GM23338 (cell line): ENCODE measurements at regions not wholly inside any gene's neighbourhood (a gene's known extent, or its start where the extent isn't known, plus 50 kb on each side); places are given as distances from the start of the nearest gene placed in this dataset.

Experiments used
- CREB1 ChIP-seq: fragments of 250-450 bp; sonication (Bioruptor Pico); IDR thresholded peaks from 2 replicates; pipeline ENCODE4 v1.5.0; 2020; ENCODE audit warnings: low read depth, mild to moderate bottlenecking, moderate library complexity
- EZH2 ChIP-seq: fragments of 200-600 bp; sonication (generic); IDR thresholded peaks from one replicate; pipeline ENCODE4 v1.8.0; 2017; ENCODE audit warnings: antibody characterized with exemption, mild to moderate bottlenecking, low read depth; ENCODE audit not compliant: unreplicated experiment
- JUNB ChIP-seq: IDR thresholded peaks from one replicate; pipeline ENCODE4 v1.6.1; 2016; ENCODE audit warnings: antibody characterized with exemption; ENCODE audit not compliant: unreplicated experiment
- POLR2AphosphoS5 ChIP-seq: IDR thresholded peaks from 2 replicates; pipeline ENCODE4 v1.6.1; 2016; ENCODE audit warnings: antibody characterized with exemption, low read depth
- STAT1 ChIP-seq: IDR thresholded peaks from one replicate; pipeline ENCODE4 v1.6.1; 2016; ENCODE audit warnings: antibody characterized with exemption; ENCODE audit not compliant: unreplicated experiment
- ZNF331 ChIP-seq: fragments of 250-450 bp; sonication (Bioruptor Pico); IDR thresholded peaks from 2 replicates; pipeline ENCODE4 v1.5.0; 2020; ENCODE audit warnings: low read depth, mild to moderate bottlenecking, moderate library complexity
- TF ChIP-seq, protein P1 (sequence below): IDR thresholded peaks from one replicate; pipeline ENCODE4 v1.6.1; 2018; ENCODE audit warnings: antibody characterized with exemption; ENCODE audit not compliant: unreplicated experiment
- TF ChIP-seq, protein P2 (sequence below), 2 experiments: fragments of 200-600 bp in 1 of 2; sonication (generic) in 1 of 2; conservative IDR thresholded peaks; 2 replicates each; pipeline versions ENCODE4 v1.5.1 to v1.6.1; 2016 to 2017; ENCODE audit warnings: antibody characterized with exemption in 2 of 2, low read depth in 2 of 2, mild to moderate bottlenecking in 2 of 2, moderate library complexity in 1 of 2
- TF ChIP-seq, protein P3 (sequence below): IDR thresholded peaks from 2 replicates; pipeline ENCODE4 v1.6.1; 2016; ENCODE audit warnings: antibody characterized with exemption

DNA sequence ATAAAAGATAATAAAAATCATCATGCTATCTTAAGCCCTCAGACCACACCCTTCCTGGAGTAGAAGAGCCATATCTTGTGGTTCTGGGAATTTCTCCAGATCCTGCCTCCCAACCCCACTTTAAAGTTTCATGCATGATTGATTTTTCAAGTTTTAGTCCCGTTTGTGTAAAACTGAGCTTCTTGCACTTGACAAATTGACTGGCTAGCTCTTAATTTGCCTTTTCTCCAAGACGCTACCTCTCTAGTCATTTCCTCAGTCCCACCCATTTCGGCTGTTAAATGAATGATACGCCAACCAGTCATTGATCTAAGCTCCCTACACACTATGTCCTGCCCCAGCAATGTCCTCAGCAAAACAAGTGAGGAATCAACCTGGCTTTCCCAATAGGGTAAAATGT, 71.8 kb upstream of the TEAD1 start:
- TF ChIP-seq POLR2AphosphoS5 (no peak), EZH2 (no peak), JUNB (no peak), STAT1 (no peak), CREB1 (no peak), ZNF331 (no peak)
- TF ChIP-seq, protein P1, sequence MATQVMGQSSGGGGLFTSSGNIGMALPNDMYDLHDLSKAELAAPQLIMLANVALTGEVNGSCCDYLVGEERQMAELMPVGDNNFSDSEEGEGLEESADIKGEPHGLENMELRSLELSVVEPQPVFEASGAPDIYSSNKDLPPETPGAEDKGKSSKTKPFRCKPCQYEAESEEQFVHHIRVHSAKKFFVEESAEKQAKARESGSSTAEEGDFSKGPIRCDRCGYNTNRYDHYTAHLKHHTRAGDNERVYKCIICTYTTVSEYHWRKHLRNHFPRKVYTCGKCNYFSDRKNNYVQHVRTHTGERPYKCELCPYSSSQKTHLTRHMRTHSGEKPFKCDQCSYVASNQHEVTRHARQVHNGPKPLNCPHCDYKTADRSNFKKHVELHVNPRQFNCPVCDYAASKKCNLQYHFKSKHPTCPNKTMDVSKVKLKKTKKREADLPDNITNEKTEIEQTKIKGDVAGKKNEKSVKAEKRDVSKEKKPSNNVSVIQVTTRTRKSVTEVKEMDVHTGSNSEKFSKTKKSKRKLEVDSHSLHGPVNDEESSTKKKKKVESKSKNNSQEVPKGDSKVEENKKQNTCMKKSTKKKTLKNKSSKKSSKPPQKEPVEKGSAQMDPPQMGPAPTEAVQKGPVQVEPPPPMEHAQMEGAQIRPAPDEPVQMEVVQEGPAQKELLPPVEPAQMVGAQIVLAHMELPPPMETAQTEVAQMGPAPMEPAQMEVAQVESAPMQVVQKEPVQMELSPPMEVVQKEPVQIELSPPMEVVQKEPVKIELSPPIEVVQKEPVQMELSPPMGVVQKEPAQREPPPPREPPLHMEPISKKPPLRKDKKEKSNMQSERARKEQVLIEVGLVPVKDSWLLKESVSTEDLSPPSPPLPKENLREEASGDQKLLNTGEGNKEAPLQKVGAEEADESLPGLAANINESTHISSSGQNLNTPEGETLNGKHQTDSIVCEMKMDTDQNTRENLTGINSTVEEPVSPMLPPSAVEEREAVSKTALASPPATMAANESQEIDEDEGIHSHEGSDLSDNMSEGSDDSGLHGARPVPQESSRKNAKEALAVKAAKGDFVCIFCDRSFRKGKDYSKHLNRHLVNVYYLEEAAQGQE: no peak
- TF ChIP-seq, protein P2, sequence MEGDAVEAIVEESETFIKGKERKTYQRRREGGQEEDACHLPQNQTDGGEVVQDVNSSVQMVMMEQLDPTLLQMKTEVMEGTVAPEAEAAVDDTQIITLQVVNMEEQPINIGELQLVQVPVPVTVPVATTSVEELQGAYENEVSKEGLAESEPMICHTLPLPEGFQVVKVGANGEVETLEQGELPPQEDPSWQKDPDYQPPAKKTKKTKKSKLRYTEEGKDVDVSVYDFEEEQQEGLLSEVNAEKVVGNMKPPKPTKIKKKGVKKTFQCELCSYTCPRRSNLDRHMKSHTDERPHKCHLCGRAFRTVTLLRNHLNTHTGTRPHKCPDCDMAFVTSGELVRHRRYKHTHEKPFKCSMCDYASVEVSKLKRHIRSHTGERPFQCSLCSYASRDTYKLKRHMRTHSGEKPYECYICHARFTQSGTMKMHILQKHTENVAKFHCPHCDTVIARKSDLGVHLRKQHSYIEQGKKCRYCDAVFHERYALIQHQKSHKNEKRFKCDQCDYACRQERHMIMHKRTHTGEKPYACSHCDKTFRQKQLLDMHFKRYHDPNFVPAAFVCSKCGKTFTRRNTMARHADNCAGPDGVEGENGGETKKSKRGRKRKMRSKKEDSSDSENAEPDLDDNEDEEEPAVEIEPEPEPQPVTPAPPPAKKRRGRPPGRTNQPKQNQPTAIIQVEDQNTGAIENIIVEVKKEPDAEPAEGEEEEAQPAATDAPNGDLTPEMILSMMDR (conservative IDR thresholded peaks at IDR 0.05; ENCODE audit: low read depth in 2 of 2): no peak
- TF ChIP-seq, protein P3, sequence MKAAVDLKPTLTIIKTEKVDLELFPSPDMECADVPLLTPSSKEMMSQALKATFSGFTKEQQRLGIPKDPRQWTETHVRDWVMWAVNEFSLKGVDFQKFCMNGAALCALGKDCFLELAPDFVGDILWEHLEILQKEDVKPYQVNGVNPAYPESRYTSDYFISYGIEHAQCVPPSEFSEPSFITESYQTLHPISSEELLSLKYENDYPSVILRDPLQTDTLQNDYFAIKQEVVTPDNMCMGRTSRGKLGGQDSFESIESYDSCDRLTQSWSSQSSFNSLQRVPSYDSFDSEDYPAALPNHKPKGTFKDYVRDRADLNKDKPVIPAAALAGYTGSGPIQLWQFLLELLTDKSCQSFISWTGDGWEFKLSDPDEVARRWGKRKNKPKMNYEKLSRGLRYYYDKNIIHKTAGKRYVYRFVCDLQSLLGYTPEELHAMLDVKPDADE: no peak
